CD4-positive, alpha-beta T cell treated with Interleukin-21 for 1 hour (primary cell): ENCODE measurements at regions not wholly inside any gene's neighbourhood (a gene's known extent, or its start where the extent isn't known, plus 50 kb on each side); places are given as distances from the start of the nearest gene placed in this dataset.

ENCODE experiments used
- DNase-seq: peaks from one replicate; pipeline ENCODE4 v3.0.0-alpha.2; 2020

GRCh38 chr1:232409584-232409983 is 220.3 kb downstream of the SIPA1L2 start:
- DNase-seq = no peak

GRCh38 chr1:232407120-232407519 is 222.8 kb downstream of the SIPA1L2 start:
- no peak for DNase-seq

- DNase-seq = no peak
Measured at GRCh38 chr1:232405781-232406180, 224.2 kb downstream of the SIPA1L2 start.

GRCh38 chr1:232404981-232405731 is 224.8 kb downstream of the SIPA1L2 start:
- DNase-seq = no peak

- no peak for DNase-seq
Measured at GRCh38 chr1:232404227-232404626, 225.7 kb downstream of the SIPA1L2 start.

- DNase-seq = no peak
Measured at GRCh38 chr1:232403017-232403714, 226.8 kb downstream of the SIPA1L2 start.

DNA sequence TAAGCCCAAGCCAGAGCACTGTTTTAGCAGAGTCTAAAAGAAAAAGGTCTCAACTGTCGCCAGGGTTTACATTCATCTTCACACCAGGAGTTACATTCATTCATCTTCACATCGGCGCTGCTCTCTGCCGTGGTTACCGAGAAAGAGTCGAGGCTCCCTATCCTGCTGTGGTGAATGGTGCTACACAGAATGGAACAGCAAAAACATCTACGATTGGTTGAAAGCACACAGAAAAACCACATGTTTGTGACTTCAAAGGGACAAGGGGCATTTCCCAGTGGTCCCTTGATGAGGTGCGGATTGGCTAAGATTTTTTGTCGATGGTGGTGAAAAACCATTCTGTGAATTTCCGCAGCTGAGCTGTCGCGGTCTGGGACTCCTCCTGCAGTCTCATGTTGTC is 231.1 kb downstream of the SIPA1L2 start:
- DNase-seq = no peak

DNA sequence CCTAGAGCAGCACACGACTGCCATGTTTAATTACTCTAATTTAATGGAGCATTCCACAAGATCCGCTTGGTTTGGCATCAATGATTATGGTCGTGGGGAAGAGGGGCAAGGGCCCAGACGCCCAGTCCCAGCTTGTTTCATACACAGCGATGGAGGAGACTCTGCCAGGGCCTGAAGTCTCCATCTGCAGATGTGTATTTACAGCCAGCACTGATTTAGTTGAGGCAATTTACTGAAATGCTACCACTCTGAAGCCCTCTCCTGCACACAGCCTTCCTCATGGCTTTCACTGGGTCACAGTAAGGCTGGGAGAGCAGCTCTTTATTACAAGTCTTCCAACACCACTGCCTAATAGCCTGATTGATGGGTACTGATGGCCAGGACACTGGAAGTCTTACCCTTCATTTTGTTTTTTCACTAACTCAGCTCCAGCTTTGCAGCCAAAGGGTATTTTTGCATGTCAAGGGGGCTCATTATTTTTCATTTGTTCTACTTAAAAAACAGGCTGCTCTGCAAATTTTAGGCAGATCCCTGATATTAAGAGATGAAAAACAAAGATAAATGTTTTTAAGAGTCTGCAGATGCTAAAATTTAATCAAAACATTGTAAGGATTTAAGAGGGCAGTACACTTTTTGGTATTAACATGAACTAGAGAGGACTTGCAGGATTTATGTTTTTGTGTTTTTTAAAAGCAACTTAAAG is 236.3 kb downstream of the SIPA1L2 start:
- DNase-seq = no peak

DNA sequence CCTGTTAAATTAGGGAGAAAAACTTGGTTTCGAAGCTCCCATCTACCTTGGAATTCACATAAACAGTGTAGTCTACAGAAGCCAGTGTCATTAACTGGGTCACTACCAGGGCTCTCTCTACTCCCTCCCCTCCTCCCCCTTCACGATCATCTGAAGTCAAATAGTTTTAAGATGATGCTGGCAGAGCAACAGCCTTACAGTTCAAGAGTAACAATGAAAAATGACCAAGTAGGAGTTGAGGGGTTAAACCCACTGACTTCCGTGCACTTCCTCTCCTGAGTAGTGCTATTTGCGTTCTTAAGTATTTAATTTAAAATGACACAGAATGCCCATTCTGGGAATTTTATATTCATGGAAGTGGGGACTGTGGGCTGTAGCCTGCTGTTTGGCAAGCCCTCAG is 236.9 kb downstream of the SIPA1L2 start:
- DNase-seq = no peak

- no peak for DNase-seq
Measured at GRCh38 chr1:232390590-232390989, 239.3 kb downstream of the SIPA1L2 start.

DNA sequence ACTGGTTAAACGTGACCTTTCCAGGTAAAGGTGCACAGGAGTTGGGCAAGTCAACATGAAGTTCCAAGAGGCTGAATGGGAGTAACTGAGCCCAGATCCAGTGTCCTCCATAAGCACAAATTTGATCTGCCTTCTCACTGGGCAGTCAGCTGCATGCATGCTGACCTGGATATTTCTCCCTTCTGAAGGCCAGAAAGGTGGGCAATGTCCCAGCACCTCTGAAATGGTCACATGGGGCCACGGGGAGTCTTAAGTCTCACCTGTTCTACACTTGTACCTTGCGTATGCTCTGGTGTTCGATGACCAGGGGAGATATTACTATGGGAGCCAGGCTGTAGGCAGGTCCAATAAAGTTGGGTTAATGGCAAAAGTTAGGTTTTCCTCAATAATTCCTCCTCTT is 240.2 kb downstream of the SIPA1L2 start:
- no peak for DNase-seq

DNA sequence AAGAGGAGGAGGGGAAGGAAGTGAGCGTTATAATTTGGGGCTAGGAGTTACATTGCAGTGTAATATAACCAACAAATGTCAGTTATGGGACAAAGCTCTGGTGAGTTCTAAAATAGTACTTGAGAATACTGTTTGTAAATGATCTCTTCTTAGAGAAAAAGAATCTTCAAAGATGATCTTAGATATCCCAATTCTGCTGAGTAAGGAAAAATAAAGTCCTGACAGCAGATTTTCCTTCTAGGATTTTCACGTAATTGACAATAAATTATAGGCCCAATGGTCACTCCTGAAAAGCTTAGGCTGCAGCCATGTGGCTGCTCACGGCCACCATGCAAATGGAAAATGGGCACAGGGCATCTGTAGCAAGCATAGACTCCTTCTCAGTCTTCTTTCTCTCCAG is 241.6 kb downstream of the SIPA1L2 start:
- DNase-seq = no peak

DNA sequence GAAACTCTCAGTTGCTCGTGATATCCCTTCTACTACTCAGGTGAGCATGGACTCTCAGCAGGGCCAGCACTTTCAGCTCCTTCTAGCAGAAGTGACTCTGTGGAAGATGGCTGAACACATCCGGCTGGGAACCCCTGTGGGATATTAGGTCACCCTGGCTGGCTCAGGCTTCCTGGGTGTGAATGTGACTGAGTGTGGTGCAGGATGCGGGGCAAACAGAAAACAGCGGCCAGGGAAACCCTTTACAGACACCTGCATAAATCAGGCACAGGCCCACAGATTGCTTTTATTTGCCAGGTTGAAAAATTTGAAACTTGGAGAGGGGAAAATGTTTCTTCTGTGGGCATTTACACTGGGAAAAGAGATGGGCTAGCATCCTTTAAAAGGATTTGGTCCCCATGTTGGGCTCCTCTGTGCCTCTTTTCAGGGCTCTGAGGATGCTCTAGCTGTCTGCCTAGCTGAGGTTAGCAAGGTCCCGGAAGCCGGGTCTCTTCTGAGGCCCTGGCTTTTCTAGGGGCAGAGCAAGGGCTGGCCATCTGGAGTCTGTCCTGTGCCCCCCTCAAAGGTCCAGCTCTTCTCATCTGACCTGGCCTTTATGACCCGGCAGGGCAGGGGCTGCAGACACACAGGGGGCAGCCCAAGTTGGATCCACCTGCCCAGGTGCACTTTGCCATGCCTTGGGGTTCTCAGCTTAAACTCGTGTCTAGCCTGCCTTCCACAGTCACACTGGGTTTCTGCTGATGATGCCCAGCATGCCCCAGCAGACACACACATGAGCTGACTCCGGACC is 243.0 kb downstream of the SIPA1L2 start:
- DNase-seq = no peak

DNA sequence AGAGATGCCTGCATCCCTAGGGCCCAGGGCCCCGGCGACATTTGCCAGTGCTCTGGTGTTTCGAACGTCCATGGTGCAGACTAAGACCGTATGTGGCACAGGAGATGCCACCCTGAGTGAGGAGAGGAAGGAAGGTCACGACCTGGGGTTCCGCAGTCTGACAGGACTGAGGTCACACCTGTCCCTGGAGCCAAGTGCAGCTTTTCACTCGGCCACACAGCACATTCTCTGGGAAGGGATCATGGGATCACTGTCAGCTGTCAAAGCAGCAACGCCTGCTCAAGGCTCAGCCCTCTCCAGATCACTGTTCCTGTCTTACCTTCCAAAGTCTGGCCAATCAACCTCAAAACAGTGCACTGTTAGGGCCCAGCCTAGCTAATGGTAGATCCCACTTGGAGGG is 243.6 kb downstream of the SIPA1L2 start:
- no peak for DNase-seq

- no peak for DNase-seq
Measured at GRCh38 chr1:232385221-232385620, 244.7 kb downstream of the SIPA1L2 start.

GRCh38 chr1:232384171-232384883 is 245.6 kb downstream of the SIPA1L2 start:
- DNase-seq = no peak

DNA sequence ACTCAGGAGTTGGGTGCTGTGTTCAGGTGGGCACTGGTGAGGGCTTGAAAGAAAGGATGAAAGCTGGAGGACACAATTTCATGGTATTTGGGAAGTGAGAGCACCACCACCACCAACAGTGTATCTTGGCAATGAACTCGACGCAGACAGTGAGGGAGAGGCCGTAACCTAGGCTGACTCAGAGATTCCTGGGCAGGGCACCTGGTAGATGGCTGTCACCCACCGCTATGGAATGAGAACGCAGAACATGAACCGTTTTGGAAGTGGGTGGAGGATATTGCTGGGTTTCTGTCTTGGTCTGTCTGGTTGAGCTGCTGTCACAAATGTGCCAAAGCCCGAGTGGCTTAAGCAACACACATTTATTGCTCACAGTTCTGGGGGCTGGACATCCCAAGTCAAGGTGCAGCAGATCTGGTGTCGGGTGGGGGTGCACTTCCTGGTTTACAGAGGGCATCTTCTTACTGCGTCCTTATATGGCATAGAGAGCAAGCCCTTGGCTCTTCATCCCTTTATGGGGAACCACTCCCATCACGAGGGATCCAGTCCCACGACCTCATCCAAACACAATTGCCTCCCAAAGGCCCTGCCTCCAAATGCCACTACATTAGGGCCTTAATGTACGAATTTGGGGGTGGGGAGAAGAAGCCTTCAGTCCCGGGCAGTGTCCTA is 246.3 kb downstream of the SIPA1L2 start:
- DNase-seq = no peak

DNA sequence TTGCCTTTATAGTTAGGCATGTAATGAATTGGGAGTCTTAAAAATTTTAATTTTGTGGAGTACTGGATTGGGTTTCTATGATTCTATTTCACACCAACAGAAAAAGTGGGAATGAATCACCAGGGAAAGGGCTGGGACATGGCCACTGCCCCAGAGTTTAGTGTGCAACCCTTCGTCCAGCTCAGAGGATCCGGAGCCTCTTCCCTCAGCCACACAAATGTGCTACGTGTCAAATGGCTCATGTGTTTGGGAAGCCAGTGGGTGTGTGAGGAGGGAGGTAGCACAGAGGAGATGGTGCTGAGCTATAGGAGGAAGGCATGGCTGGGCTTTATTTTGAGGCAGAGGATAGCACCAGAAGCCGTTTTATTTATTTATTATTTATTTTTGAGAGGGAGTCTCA is 247.3 kb downstream of the SIPA1L2 start:
- no peak for DNase-seq

- no peak for DNase-seq
Measured at GRCh38 chr1:232381394-232382100, 248.4 kb downstream of the SIPA1L2 start.

DNA sequence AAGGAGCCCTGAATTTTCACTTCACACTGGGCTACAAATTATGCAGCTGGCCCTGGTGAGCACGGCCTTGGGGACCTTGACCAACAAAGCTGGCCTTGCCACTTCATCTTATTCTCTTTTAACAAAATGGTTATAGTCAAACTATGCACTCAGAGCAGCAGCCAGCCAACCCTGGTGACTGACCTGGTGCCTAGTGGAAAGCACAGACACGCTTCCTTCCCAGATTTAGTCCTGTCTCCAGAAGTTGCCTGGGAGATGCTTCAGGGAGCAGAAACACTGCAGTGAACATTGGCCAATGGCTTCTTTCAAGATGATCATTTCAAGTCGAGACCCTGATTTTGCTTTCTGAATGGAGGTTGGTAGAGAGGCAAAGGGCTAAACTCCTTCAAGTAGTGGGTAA is 249.3 kb downstream of the SIPA1L2 start:
- DNase-seq = no peak

- DNase-seq = no peak
Measured at GRCh38 chr1:232380131-232380530, 249.8 kb downstream of the SIPA1L2 start.
